Endothelial cell of umbilical vein (primary cell): ENCODE measurements at regions not wholly inside any gene's neighbourhood (a gene's known extent, or its start where the extent isn't known, plus 50 kb on each side); places are given as distances from the start of the nearest gene placed in this dataset.

Source experiments
- BruUV-seq: library from RNA; stranded (reverse); fragments of 400-500 nt; replicated peaks from 2 replicates; lab custom pipeline; 2021; lab: Mats Ljungman, UMichigan
- CTCF ChIA-PET: fragments of 300-600, 350-600 bp; sonication (Branson Sonifier 250); formaldehyde crosslinking; loops from one replicate; lab custom pipeline; 2021; ENCODE audit warnings: antibody characterized with exemption, inconsistent platforms; lab: Charles Lee
- POLR2A ChIA-PET: fragments of 300-600, 350-600 bp; sonication (Branson Sonifier 250); formaldehyde crosslinking; loops from one replicate; lab custom pipeline; 2021; ENCODE audit warnings: antibody characterized with exemption, inconsistent platforms; lab: Charles Lee
- DNase-seq: peaks from one replicate; pipeline ENCODE4 v3.0.0-alpha.2; 2011; ENCODE audit warnings: low read depth, low spot score
- FAIRE-seq: peaks from 2 replicates; lab custom pipeline; 2011; peaks lifted over from hg19 to GRCh38; lab: Jason Lieb, UNC
- H2AFZ ChIP-seq: 2 replicates; pipeline ENCODE4 v1.6.0; 2012; ENCODE audit warnings: low read depth, low read length, control low read depth, inconsistent platforms
- H3K27ac ChIP-seq: 2 replicates; pipeline ENCODE4 v1.5.1; 2011; ENCODE audit warnings: low read depth, mild to moderate bottlenecking, control low read depth, low read length, moderate library complexity; ENCODE audit not compliant: insufficient read depth
- H3K27me3 ChIP-seq, 2 experiments: 2 replicates each; pipeline versions ENCODE4 v1.6.0 to v1.6.1; 2011; ENCODE audit warnings: low read length in 2 of 2, mixed read lengths in 1 of 2; ENCODE audit not compliant: control insufficient read depth in 2 of 2, insufficient read depth in 2 of 2
- H3K36me3 ChIP-seq, 2 experiments: 2 replicates in 1 of 2; 3 replicates in 1 of 2; pipeline ENCODE4 v1.5.1; 2011; ENCODE audit warnings: low read length in 2 of 2, mild to moderate bottlenecking in 1 of 2, moderate library complexity in 1 of 2; ENCODE audit not compliant: control insufficient read depth in 2 of 2, insufficient read depth in 2 of 2; ENCODE audit errors: extremely low read depth in 1 of 2
- H3K4me1 ChIP-seq: 3 replicates; pipeline ENCODE4 v1.5.1; 2011; ENCODE audit warnings: mild to moderate bottlenecking, low read length; ENCODE audit not compliant: control insufficient read depth, insufficient read depth; ENCODE audit errors: extremely low read depth
- H3K4me2 ChIP-seq: 2 replicates; pipeline ENCODE4 v1.6.1; 2011; ENCODE audit warnings: low read length, control low read depth, mixed read lengths; ENCODE audit not compliant: insufficient read depth
- H3K4me3 ChIP-seq, 3 experiments: fragments of 200-600 bp in 1 of 3; sonication (generic), shearing (Covaris generic) in 1 of 3; replicated peaks in 1 of 3; 2 replicates each; pipeline ENCODE4 v1.5.1; 2011 to 2016; ENCODE audit warnings: control low read depth in 3 of 3, low read length in 3 of 3, mild to moderate bottlenecking in 2 of 3, inconsistent platforms in 1 of 3, low read depth in 1 of 3, moderate library complexity in 1 of 3; ENCODE audit not compliant: insufficient read depth in 1 of 3
- H3K79me2 ChIP-seq: 2 replicates; pipeline ENCODE4 v1.6.0; 2012; ENCODE audit warnings: low read length, inconsistent platforms; ENCODE audit not compliant: control insufficient read depth, insufficient read depth
- H3K9ac ChIP-seq: replicated peaks from 2 replicates; pipeline ENCODE3; 2011; ENCODE audit warnings: low read length, control low read depth; ENCODE audit not compliant: insufficient read depth; ENCODE audit errors: extremely low read depth
- H3K9me1 ChIP-seq: replicated peaks from 3 replicates; pipeline ENCODE4 v1.6.0; 2011; ENCODE audit warnings: mild to moderate bottlenecking, low read length; ENCODE audit not compliant: control insufficient read depth, insufficient read depth; ENCODE audit errors: extremely low read depth
- H3K9me3 ChIP-seq: replicated peaks from 2 replicates; pipeline ENCODE4 v1.5.1; 2012; ENCODE audit warnings: low read length, inconsistent platforms; ENCODE audit not compliant: control insufficient read depth, insufficient read depth
- H4K20me1 ChIP-seq: replicated peaks from 2 replicates; pipeline ENCODE3; 2011; ENCODE audit warnings: mild to moderate bottlenecking, low read length; ENCODE audit not compliant: control insufficient read depth, insufficient read depth; ENCODE audit errors: extremely low read depth
- EZH2 ChIP-seq: IDR thresholded peaks from 2 replicates; pipeline ENCODE4 v1.6.1; 2012; ENCODE audit warnings: borderline replicate concordance, low read depth, mild to moderate bottlenecking, moderate library complexity, low read length, inconsistent platforms; ENCODE audit not compliant: severe bottlenecking
- FOS ChIP-seq: IDR thresholded peaks from 2 replicates; pipeline ENCODE4 v1.6.1; 2011; ENCODE audit warnings: mild to moderate bottlenecking, low read length, moderate library complexity, borderline replicate concordance; ENCODE audit not compliant: insufficient read depth
- GATA2 ChIP-seq: IDR thresholded peaks from 2 replicates; pipeline ENCODE4 v1.7.0; 2011; ENCODE audit warnings: low read depth, mild to moderate bottlenecking, moderate library complexity, mixed read lengths, low read length; ENCODE audit not compliant: insufficient read length, insufficient read depth
- JUN ChIP-seq: IDR thresholded peaks from 2 replicates; pipeline ENCODE4 v1.6.1; 2011; ENCODE audit warnings: borderline replicate concordance, low read depth; ENCODE audit not compliant: insufficient read length, insufficient read depth
- MYC ChIP-seq: IDR thresholded peaks from one replicate; pipeline ENCODE4 v1.6.1; 2011; ENCODE audit warnings: mild to moderate bottlenecking, low read depth, low read length
- POLR2A ChIP-seq: IDR thresholded peaks from 2 replicates; pipeline ENCODE4 v1.6.1; 2012; ENCODE audit warnings: low read depth, mild to moderate bottlenecking, control low read depth, low read length
- POLR2AphosphoS5 ChIP-seq: IDR thresholded peaks from 2 replicates; pipeline ENCODE4 v1.6.1; 2012; ENCODE audit warnings: low read depth, mild to moderate bottlenecking, control low read depth, low read length, moderate library complexity; ENCODE audit not compliant: insufficient read depth
- dilution Hi-C: fragments of 300-500 bp; cut with MboI; formaldehyde crosslinking; loops from one replicate; pipeline ENCODE4 v1.15.0; 2019; ENCODE audit warnings: low sequenced_read_pairs; ENCODE audit not compliant: extremely low pct_ligation_motif_present
- intact Hi-C: fragments of 100-400 bp; cut with micrococcal nuclease; formaldehyde crosslinking; loops from one replicate; pipeline ENCODE4 v1.10.0; 2022
- TF ChIP-seq, protein P1 (sequence below), 2 donors: IDR thresholded peaks; 1 replicate in 1 of 2; 2 replicates in 1 of 2; pipeline ENCODE4 v1.5.1; 2011; ENCODE audit warnings: low read length in 2 of 2, mild to moderate bottlenecking in 2 of 2, moderate library complexity in 2 of 2, control low read depth in 1 of 2, inconsistent platforms in 1 of 2, low read depth in 1 of 2; ENCODE audit not compliant: insufficient read depth in 1 of 2; ENCODE audit errors: extremely low read depth in 1 of 2
- TF ChIP-seq, protein P2 (sequence below): IDR thresholded peaks from 2 replicates; pipeline ENCODE4 v1.6.1; 2011; ENCODE audit not compliant: insufficient read depth, insufficient read length

DNA sequence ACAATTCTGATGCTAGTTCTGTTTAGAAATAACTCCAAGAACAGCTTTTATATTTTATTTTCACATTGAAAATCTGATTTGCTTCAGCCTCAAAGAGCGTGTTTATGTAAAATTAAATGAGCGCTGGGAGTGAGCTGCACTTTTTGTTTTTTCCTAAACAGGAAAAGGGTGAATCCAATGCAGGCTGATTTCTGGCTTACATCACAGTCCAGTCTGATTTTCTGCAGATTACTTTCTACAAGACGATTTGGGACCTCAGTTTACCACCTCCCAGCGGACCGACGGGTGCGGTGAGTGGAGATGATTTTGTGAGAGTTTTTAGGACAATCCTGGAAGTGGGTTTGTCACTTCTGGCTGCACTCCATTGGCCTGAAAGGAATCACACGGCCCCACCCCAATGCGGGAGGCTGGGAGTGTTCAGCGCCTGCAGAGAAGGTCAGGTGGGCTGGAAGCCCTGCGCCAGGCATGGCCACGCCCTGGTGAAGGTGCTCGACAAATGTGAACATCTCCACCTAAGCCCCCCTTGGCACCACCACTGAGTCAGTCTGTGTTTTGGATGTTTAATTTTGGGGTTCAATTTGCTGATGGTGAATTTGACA is 90.1 kb downstream of the ANKRD10 start:
- no TSS peak for BruUV-seq
- FAIRE-seq (no peak), DNase-seq (no peak)
- ChIA-PET POLR2A (no interaction called here), CTCF (no interaction called here)
- H4K20me1 ChIP-seq: no peaks in the 10 kb centered on the region
- no peak overlapping the region for H3K4me2 ChIP-seq
- no peaks in the 10 kb centered on the region for H3K4me1 ChIP-seq
- H3K27ac ChIP-seq: no peak overlapping the region
- H3K79me2 ChIP-seq: no peaks in the 10 kb centered on the region
- TF ChIP-seq, protein P1, sequence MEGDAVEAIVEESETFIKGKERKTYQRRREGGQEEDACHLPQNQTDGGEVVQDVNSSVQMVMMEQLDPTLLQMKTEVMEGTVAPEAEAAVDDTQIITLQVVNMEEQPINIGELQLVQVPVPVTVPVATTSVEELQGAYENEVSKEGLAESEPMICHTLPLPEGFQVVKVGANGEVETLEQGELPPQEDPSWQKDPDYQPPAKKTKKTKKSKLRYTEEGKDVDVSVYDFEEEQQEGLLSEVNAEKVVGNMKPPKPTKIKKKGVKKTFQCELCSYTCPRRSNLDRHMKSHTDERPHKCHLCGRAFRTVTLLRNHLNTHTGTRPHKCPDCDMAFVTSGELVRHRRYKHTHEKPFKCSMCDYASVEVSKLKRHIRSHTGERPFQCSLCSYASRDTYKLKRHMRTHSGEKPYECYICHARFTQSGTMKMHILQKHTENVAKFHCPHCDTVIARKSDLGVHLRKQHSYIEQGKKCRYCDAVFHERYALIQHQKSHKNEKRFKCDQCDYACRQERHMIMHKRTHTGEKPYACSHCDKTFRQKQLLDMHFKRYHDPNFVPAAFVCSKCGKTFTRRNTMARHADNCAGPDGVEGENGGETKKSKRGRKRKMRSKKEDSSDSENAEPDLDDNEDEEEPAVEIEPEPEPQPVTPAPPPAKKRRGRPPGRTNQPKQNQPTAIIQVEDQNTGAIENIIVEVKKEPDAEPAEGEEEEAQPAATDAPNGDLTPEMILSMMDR (IDR thresholded peaks at IDR 0.05; ENCODE audit: extremely low read depth in 1 of 2, insufficient read depth in 1 of 2, low read depth in 1 of 2, low read length in 2 of 2): no peak
- TF ChIP-seq, protein P2, sequence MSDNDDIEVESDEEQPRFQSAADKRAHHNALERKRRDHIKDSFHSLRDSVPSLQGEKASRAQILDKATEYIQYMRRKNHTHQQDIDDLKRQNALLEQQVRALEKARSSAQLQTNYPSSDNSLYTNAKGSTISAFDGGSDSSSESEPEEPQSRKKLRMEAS: no peak
- TF ChIP-seq FOS: no peak
- TF ChIP-seq POLR2AphosphoS5: no peak
- TF ChIP-seq MYC: no peak
- no peak for TF ChIP-seq POLR2A
- no peak for TF ChIP-seq JUN
- no peak for TF ChIP-seq EZH2
- no peak for TF ChIP-seq GATA2
- H3K4me3 ChIP-seq: no peak overlapping the region
- no peaks in the 10 kb centered on the region for H3K36me3 ChIP-seq
- H3K27me3 ChIP-seq: no peaks in the 10 kb centered on the region
- H3K9me3 ChIP-seq: no peaks in the 10 kb centered on the region
- no peak overlapping the region for H2AFZ ChIP-seq
- no peaks in the 10 kb centered on the region for H3K9me1 ChIP-seq
- dilution Hi-C loops (no loop called here), intact Hi-C loops (no loop called here)
- H3K9ac ChIP-seq: no peak overlapping the region
